HCT116 (cell line): ENCODE measurements at regions not wholly inside any gene's neighbourhood (a gene's known extent, or its start where the extent isn't known, plus 50 kb on each side); places are given as distances from the start of the nearest gene placed in this dataset.

Experiments
- ATAC-seq: fragments of 200-7000 bp; cut with Tn5 transposase; 2 replicates; pipeline ENCODE4 v1.9.1; 2020; ENCODE audit warnings: mild to moderate bottlenecking, moderate library complexity
- BruUV-seq: library from RNA; stranded (reverse); fragments of 400-500 nt; replicated peaks from 2 replicates; lab custom pipeline; 2021; lab: Mats Ljungman, UMichigan
- CTCF ChIA-PET: fragments of 300-600 bp; sonication (Branson Sonifier 250); formaldehyde crosslinking; loops from one replicate; lab custom pipeline; 2021; ENCODE audit warnings: antibody characterized with exemption; lab: Charles Lee
- POLR2A ChIA-PET: fragments of 300-600, 350-600 bp; sonication (Branson Sonifier 250); formaldehyde crosslinking; loops from one replicate; lab custom pipeline; 2021; ENCODE audit warnings: antibody characterized with exemption; lab: Charles Lee
- RAD21 ChIA-PET, 2 experiments: fragments of 300-600 bp; sonication (Branson Sonifier 250); formaldehyde crosslinking; loops; one replicate each; lab custom pipeline; 2023; ENCODE audit warnings: low total read pairs in 2 of 2; ENCODE audit not compliant: uncharacterized antibody in 2 of 2, unreplicated experiment in 2 of 2, low non-redundant PET in 1 of 2; lab: Charles Lee
- DNase-seq: peaks from one replicate; pipeline ENCODE4 v3.0.0-alpha.2; 2010; ENCODE audit warnings: low read depth, low spot score
- H2AFZ ChIP-seq: fragments of 200-600 bp; shearing (Covaris generic), sonication (generic); 2 replicates; pipeline ENCODE4 v1.6.1; 2017; ENCODE audit warnings: low read depth, mixed run types, mixed read lengths, antibody characterized with exemption, low read length; ENCODE audit not compliant: poor library complexity, severe bottlenecking
- H3K27ac ChIP-seq: 2 replicates; pipeline ENCODE4 v1.5.1; 2012; ENCODE audit warnings: low read depth, low read length
- H3K27me3 ChIP-seq: fragments of 200-600 bp; sonication (generic); 2 replicates; pipeline ENCODE4 v1.6.1; 2016; ENCODE audit warnings: mixed run types, low read length, mixed read lengths; ENCODE audit not compliant: insufficient read depth
- H3K36me3 ChIP-seq, 2 experiments: fragments of 200-500 bp in 1 of 2; fragments of 200-600 bp in 1 of 2; sonication (Bioruptor generic) in 1 of 2; sonication (generic) in 1 of 2; 2 replicates each; pipeline versions ENCODE4 v1.5.1 to v1.6.1; 2014 to 2016; ENCODE audit warnings: low read length in 2 of 2, inconsistent platforms in 1 of 2, mixed read lengths in 1 of 2, mixed run types in 1 of 2; ENCODE audit not compliant: insufficient read depth in 2 of 2, control insufficient read depth in 1 of 2
- H3K4me1 ChIP-seq, 2 experiments: fragments of 200-600 bp in 1 of 2; sonication (generic) in 1 of 2; 2 replicates each; pipeline versions ENCODE4 v1.5.1 to v1.6.1; 2012 to 2017; ENCODE audit warnings: low read length in 2 of 2, inconsistent platforms in 1 of 2, mild to moderate bottlenecking in 1 of 2, mixed read lengths in 1 of 2, mixed run types in 1 of 2, moderate library complexity in 1 of 2; ENCODE audit not compliant: insufficient read depth in 2 of 2, control insufficient read depth in 1 of 2
- H3K4me2 ChIP-seq: fragments of 200-600 bp; sonication (generic); 2 replicates; pipeline ENCODE4 v1.6.1; 2017; ENCODE audit warnings: mixed run types, low read length, mixed read lengths
- H3K4me3 ChIP-seq, 2 experiments: fragments of 200-600 bp in 1 of 2; sonication (generic) in 1 of 2; replicated peaks in 1 of 2; 2 replicates each; pipeline ENCODE4 v1.5.1; 2011 to 2016; ENCODE audit warnings: low read length in 2 of 2, control low read depth in 1 of 2, low read depth in 1 of 2, mild to moderate bottlenecking in 1 of 2, mixed read lengths in 1 of 2, mixed run types in 1 of 2
- H3K79me2 ChIP-seq: fragments of 200-600 bp; sonication (generic); 2 replicates; pipeline ENCODE4 v1.6.1; 2017; ENCODE audit warnings: mild to moderate bottlenecking, mixed run types, low read length, moderate library complexity, mixed read lengths; ENCODE audit not compliant: insufficient read depth
- H3K9ac ChIP-seq: fragments of 200-600 bp; sonication (generic); 2 replicates; pipeline ENCODE4 v1.6.1; 2016; ENCODE audit warnings: low read length, mixed read lengths
- H3K9me2 ChIP-seq: fragments of 200-600 bp; sonication (generic), shearing (Covaris generic); 2 replicates; pipeline ENCODE4 v1.6.1; 2017; ENCODE audit warnings: mixed run types, mild to moderate bottlenecking, moderate library complexity; ENCODE audit not compliant: insufficient read depth
- H3K9me3 ChIP-seq, 2 experiments: fragments of 200-500 bp in 1 of 2; fragments of 200-600 bp in 1 of 2; sonication (Bioruptor generic) in 1 of 2; sonication (generic) in 1 of 2; 2 replicates each; pipeline ENCODE4 v1.6.1; 2014 to 2017; ENCODE audit warnings: low read length in 2 of 2, mixed read lengths in 2 of 2, inconsistent platforms in 1 of 2, low read depth in 1 of 2, mild to moderate bottlenecking in 1 of 2, mixed run types in 1 of 2, moderate library complexity in 1 of 2; ENCODE audit not compliant: control insufficient read depth in 1 of 2, insufficient read depth in 1 of 2
- H4K20me1 ChIP-seq: fragments of 200-600 bp; sonication (generic), shearing (Covaris generic); 2 replicates; pipeline ENCODE4 v1.6.1; 2017; ENCODE audit warnings: mixed run types, mild to moderate bottlenecking, moderate library complexity; ENCODE audit not compliant: insufficient read depth
- CBX3 ChIP-seq: IDR thresholded peaks from 2 replicates; pipeline ENCODE4 v1.6.1; 2012; ENCODE audit warnings: low read depth
- CEBPB ChIP-seq: IDR thresholded peaks from 2 replicates; pipeline ENCODE4 v1.6.1; 2012; ENCODE audit warnings: low read depth
- ELF1 ChIP-seq: IDR thresholded peaks from 2 replicates; pipeline ENCODE4 v1.6.1; 2012; ENCODE audit warnings: low read depth, borderline replicate concordance
- EZH2 ChIP-seq: fragments of 200-600 bp; sonication (generic); IDR thresholded peaks from 2 replicates; pipeline ENCODE4 v1.6.1; 2017; ENCODE audit warnings: antibody characterized with exemption, mixed run types
- FOSL1 ChIP-seq: IDR thresholded peaks from 2 replicates; pipeline ENCODE4 v1.6.1; 2012; ENCODE audit warnings: low read depth
- JUND ChIP-seq: IDR thresholded peaks from 2 replicates; pipeline ENCODE4 v1.6.1; 2012
- MAX ChIP-seq: IDR thresholded peaks from 2 replicates; pipeline ENCODE4 v1.6.1; 2012
- POLR2A ChIP-seq: IDR thresholded peaks from 2 replicates; pipeline ENCODE4 v1.7.0; 2011; ENCODE audit warnings: borderline replicate concordance; ENCODE audit not compliant: insufficient read depth, insufficient read length; ENCODE audit errors: extremely low read depth
- POLR2AphosphoS5 ChIP-seq: IDR thresholded peaks from 2 replicates; pipeline ENCODE4 v1.6.1; 2011; ENCODE audit warnings: mild to moderate bottlenecking, low read depth, low read length, moderate library complexity
- RAD21 ChIP-seq: IDR thresholded peaks from 2 replicates; pipeline ENCODE4 v1.6.1; 2012; ENCODE audit warnings: low read depth, mild to moderate bottlenecking
- REST ChIP-seq: IDR thresholded peaks from 2 replicates; pipeline ENCODE4 v1.6.1; 2012; ENCODE audit warnings: low read depth
- SRF ChIP-seq: IDR thresholded peaks from 2 replicates; pipeline ENCODE4 v1.6.1; 2012; ENCODE audit warnings: low read depth
- TCF7L2 ChIP-seq: IDR thresholded peaks from 2 replicates; pipeline ENCODE4 v1.7.0; 2011; ENCODE audit warnings: borderline replicate concordance, inconsistent platforms; ENCODE audit not compliant: insufficient read depth, insufficient read length; ENCODE audit errors: extremely low read depth
- YY1 ChIP-seq: IDR thresholded peaks from 2 replicates; pipeline ENCODE4 v1.6.1; 2011; ENCODE audit warnings: low read length, low read depth, moderate library complexity, mild to moderate bottlenecking; ENCODE audit not compliant: insufficient replicate concordance; ENCODE audit errors: extremely low read depth
- ZFX ChIP-seq: fragments of 450-650 bp; IDR thresholded peaks from 2 replicates; pipeline ENCODE4 v1.6.1; 2017
- ZNF274 ChIP-seq: fragments of 200-500 bp; sonication (Bioruptor generic); IDR thresholded peaks from 2 replicates; pipeline ENCODE4 v1.6.1; 2014; ENCODE audit warnings: mild to moderate bottlenecking, low read depth, low read length, inconsistent platforms
- intact Hi-C: fragments of 100-400 bp; cut with micrococcal nuclease; formaldehyde crosslinking; loops from 2 replicates; pipeline ENCODE4 v1.10.0; 2022
- TF ChIP-seq, protein P1 (sequence below): IDR thresholded peaks from 2 replicates; pipeline ENCODE4 v1.6.1; 2011; ENCODE audit warnings: mild to moderate bottlenecking, low read length, moderate library complexity; ENCODE audit not compliant: insufficient replicate concordance; ENCODE audit errors: extremely low read depth
- TF ChIP-seq, protein P2 (sequence below): IDR thresholded peaks from 2 replicates; pipeline ENCODE4 v1.6.1; 2012
- TF ChIP-seq, protein P3 (sequence below), 3 experiments: fragments of 200-600 bp in 1 of 3; sonication (generic) in 1 of 3; IDR thresholded peaks in 2 of 3; conservative IDR thresholded peaks in 1 of 3; 2 replicates each; pipeline ENCODE4 v1.5.1; 2012 to 2017; ENCODE audit warnings: low read depth in 2 of 3, low read length in 2 of 3, antibody characterized with exemption in 1 of 3, borderline replicate concordance in 1 of 3, control low read depth in 1 of 3, mild to moderate bottlenecking in 1 of 3, mixed read lengths in 1 of 3, mixed run types in 1 of 3, moderate library complexity in 1 of 3; ENCODE audit not compliant: insufficient read depth in 1 of 3

DNA sequence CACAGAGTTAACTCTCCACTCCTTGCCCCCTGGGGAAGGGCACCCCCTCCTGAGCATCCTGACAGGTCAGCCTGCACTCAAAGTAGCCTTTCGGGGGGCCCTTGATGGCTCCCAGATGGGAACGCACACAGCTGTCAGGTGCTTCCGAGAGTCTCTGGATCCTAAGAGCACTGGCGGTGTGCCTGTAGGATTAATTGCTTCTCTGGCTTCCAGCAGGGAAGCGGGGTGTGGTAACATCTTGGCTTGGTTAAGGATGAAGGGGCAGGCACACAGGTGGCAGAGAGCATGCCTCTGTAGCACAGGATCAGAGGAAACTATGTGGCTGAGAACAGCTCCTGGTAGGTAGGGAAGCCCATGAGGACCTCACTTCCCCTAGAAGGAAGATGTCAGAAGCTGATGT lies 199.8 kb downstream of the MIAT start:
- CTCF ChIA-PET, result no interaction called here
- DNase-seq, result no peak
- Histone ChIP-seq H3K36me3 (no peaks in the 10 kb centered on the region), H3K4me1 (no peaks in the 10 kb centered on the region), H3K4me2 (no peak overlapping the region), H3K79me2 (no peaks in the 10 kb centered on the region), H3K27ac (no peak overlapping the region), H3K9me3 (no peaks in the 10 kb centered on the region), H3K9me2 (no peaks in the 10 kb centered on the region), H3K9ac (no peak overlapping the region), H4K20me1 (no peaks in the 10 kb centered on the region), H3K4me3 (no peak overlapping the region), H3K27me3 (peaks cover 68% of the 10 kb centered on the region), H2AFZ (no peak overlapping the region)
- no peak for TF ChIP-seq ZFX
- TF ChIP-seq MAX, result no peak
- no peak for TF ChIP-seq POLR2AphosphoS5
- no peak for TF ChIP-seq RAD21
- TF ChIP-seq CBX3, result no peak
- TF ChIP-seq POLR2A, result no peak
- no peak for TF ChIP-seq ELF1
- TF ChIP-seq, protein P1, sequence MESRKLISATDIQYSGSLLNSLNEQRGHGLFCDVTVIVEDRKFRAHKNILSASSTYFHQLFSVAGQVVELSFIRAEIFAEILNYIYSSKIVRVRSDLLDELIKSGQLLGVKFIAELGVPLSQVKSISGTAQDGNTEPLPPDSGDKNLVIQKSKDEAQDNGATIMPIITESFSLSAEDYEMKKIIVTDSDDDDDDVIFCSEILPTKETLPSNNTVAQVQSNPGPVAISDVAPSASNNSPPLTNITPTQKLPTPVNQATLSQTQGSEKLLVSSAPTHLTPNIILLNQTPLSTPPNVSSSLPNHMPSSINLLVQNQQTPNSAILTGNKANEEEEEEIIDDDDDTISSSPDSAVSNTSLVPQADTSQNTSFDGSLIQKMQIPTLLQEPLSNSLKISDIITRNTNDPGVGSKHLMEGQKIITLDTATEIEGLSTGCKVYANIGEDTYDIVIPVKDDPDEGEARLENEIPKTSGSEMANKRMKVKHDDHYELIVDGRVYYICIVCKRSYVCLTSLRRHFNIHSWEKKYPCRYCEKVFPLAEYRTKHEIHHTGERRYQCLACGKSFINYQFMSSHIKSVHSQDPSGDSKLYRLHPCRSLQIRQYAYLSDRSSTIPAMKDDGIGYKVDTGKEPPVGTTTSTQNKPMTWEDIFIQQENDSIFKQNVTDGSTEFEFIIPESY, result no peak
- no peak for TF ChIP-seq YY1
- TF ChIP-seq, protein P2, sequence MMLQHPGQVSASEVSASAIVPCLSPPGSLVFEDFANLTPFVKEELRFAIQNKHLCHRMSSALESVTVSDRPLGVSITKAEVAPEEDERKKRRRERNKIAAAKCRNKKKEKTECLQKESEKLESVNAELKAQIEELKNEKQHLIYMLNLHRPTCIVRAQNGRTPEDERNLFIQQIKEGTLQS, result no peak
- no peak for TF ChIP-seq EZH2
- no peak for TF ChIP-seq CEBPB
- no peak for TF ChIP-seq ZNF274
- no peak for TF ChIP-seq JUND
- no peak for TF ChIP-seq FOSL1
- TF ChIP-seq TCF7L2, result no peak
- TF ChIP-seq, protein P3, sequence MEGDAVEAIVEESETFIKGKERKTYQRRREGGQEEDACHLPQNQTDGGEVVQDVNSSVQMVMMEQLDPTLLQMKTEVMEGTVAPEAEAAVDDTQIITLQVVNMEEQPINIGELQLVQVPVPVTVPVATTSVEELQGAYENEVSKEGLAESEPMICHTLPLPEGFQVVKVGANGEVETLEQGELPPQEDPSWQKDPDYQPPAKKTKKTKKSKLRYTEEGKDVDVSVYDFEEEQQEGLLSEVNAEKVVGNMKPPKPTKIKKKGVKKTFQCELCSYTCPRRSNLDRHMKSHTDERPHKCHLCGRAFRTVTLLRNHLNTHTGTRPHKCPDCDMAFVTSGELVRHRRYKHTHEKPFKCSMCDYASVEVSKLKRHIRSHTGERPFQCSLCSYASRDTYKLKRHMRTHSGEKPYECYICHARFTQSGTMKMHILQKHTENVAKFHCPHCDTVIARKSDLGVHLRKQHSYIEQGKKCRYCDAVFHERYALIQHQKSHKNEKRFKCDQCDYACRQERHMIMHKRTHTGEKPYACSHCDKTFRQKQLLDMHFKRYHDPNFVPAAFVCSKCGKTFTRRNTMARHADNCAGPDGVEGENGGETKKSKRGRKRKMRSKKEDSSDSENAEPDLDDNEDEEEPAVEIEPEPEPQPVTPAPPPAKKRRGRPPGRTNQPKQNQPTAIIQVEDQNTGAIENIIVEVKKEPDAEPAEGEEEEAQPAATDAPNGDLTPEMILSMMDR (IDR thresholded peaks at IDR 0.05 in 2 of 3, conservative IDR thresholded peaks at IDR 0.05 in 1 of 3; ENCODE audit: borderline replicate concordance in 1 of 3, insufficient read depth in 1 of 3, low read depth in 2 of 3, low read length in 2 of 3), result no peak
- TF ChIP-seq SRF, result no peak
- no peak for TF ChIP-seq REST
- POLR2A ChIA-PET, result no interaction called here
- BruUV-seq, result no TSS peak
- intact Hi-C loops, result no loop called here
- no peak for ATAC-seq
- RAD21 ChIA-PET, result no interaction called here
